NCI-H1105 (cell line): ENCODE measurements at regions not wholly inside any gene's neighbourhood (a gene's known extent, or its start where the extent isn't known, plus 50 kb on each side); places are given as distances from the start of the nearest gene placed in this dataset.

ENCODE experiments used
- DNase-seq: peaks from one replicate; lab custom pipeline; 2025; lab: John Stamatoyannopoulos, UW

DNA sequence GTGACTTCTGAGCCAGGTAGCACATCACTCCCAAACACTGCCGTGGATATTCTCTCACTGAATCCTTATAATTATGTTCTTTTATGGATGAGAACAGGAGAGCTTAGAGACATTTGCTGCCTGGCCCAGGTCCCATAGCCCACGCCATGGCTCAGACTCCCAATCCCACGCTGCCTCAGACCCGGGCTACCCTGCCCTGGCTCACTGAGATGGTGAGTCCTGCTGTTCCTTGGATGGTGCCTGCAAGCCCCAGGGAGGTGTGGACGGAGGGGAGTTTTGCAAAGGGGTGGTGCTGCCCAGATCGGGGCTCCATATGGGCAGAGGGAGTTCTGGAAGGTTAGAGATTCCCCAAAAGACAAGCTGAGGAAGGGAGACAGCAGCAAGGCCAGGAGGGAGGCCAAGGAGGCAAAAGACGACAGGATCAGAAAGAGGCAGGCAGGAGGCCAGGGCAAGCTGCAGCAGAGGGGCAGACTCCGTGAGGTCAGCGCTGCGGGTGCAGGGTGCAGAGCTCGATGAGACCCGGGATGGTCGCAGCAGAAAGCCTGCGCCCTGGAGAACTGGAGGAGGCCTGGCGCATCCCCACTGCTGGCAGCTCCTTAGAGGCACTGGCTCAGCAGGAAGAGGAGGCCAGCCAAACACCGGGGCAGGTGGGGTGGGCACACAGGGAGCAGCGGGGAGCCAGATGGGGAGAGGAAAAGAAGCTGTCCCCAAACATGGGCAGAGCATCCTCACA is 95.7 kb upstream of the ALDH1A3 start:
- no peak for DNase-seq

DNA sequence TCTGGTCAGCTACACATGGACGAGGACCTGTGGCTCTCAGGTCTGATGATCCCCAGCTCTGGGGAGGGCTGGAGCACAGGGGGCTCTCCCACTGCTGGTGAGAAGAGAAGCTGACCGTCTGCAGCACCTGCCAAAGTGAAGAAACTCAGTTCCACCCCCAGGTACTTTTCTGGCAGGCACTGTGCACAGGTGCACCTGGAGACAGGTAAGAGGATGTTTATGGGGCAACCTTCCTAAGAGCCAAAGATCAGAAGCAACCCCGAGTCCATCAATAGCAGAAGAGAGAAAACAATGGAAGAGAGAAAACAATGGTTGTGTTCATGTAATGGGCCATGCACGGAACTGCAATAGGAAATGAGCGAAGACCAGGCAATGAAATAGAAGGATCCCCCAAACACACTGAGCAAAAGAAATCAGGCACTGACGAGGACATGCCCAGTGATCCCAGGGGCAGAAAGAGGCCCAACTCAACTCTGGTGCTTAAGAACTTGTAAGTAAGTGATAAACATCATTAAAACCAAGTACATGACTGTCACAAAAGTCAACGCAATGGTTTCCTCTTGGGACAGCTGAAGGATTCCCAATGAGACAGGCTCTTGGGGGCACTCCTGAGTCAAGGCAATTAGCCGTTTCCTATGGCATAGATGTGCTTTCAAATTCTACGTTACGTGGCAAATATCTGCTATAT is 95.0 kb upstream of the ALDH1A3 start:
- no peak for DNase-seq

DNA sequence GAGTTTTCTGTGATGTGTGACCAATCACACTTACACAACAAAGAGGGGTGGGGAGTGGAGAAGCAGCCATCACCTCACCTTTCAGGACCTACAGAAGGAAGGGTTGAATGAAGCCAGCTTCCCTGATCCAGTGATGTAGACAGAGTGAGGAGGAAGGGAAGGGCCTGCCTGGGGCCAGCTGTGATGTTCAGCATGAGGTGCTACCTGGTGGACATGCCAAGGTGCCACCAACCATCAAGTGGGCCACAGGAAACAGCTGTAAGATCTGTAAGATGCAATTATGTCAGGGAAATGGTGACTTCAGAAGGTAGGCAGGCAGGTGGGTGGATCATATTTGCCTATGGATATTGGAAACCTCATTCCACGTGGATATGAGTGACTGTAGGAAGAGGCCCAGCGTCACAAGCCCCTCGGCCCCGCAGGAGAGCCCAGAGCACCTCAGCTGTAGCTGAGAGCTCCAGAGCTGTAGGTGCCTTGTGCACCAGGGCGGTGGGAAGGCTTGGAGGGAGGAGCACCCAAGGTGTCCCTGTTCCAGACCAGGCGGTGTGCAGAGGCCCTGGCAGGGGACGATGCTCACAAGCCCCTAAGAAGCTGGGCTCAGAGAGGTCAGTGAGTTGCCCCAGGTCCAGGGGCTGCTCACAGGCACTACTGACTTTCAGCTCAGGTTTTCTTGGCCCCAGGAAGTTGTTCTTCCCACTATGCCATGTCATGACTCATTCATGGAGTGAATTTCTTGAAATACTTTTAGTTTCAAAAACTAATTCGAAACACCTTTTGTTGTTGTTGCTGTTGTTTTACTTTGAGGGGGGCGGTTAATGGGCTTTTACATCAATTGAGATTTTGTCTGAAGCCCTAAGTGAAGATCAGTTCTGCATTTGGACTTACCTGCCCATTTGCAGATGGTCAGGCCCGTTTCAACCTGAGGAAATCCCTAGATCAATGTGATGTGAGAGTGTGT is 94.2 kb upstream of the ALDH1A3 start:
- DNase-seq: no peak

DNA sequence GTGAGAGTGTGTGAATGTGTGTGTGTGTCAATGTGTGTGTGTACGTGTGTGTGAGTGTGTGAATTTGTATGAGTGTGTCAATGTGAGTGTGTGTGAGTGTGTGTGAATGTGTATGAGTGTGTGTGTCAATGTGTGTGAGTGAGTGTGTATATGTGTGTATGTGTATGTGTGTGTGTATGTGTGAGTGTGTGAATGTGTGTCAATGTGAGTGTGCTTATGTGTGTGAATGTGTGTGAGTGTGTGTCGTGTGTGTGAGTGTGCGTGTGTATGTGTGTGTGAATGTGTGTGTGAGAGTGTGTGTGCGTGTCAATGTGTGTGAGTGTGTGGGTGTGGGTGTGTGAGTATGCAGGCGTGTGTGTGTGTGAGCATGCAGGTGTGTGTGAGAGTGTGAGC is 93.5 kb upstream of the ALDH1A3 start:
- DNase-seq: no peak

DNA sequence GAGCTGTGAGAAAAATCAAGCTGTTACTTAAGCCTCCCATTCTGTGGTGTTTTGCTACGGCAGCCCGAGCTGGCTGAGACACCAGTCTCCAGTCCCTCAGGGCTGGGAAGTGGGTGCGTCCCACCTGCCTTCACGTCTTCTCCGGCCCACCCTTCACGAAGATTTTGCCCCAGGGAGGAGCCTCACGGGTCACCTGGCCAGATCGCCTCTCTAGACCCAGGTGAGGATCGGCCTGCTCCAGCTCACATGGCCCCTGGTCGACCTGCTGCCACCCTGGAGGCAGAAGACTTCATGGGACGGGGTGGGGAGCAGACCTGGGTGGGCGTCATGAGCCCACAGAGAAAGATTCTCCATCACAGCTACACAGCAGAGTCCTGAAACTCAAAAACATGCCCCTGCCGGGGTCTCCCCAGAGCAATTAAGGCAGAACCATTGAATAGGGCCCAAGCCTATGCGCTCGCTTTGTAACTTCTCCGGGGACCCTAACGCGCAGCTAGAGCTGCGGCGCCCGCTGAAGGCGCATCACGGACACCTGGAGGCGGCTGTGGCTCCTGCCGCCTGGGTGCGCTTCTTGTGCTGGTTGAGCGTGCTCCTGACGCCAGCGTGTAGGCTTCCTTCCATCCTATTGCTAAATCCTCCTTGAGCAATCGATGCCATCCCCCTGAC is 92.6 kb upstream of the ALDH1A3 start:
- DNase-seq: no peak

DNA sequence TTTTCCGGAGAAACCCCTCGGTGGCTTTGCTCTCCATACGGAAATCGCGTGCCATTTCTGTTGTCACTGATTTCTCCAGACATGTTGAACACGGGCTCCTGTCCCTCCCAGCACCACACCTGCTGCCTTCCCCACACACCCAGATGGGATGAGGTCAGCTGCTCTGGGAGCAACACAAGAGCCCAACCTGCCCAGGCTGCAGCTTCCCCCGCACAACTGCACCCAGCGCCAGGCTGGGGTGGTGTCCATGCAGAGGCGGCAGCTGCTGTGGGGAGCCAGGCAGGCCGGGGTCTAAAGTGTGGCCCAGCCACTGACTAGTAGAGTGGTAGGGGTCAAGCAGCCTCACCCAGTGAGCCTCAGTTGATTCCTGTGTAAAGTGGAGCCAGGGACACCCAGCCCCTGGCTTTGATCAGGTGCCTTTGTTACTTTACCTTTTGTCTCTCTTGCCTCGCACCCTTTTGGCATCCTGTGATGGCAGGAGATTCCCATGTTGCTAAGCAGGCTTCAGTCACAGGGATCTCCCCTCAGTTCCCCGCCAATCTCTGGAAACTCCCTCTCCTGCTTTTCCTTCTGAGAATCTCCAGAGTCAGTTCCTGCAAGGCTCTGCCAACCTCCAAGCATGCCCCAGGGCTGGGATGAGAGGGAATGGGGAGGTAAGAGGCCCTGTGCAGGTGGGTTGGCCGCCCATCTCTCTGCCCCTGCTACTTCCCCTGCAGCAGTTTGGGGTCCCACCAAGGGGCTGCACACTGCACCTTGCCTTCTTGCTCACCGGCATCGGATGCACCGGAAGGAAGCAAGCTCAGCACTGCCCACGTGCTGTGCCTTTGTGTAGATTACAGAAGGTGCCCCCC is 91.8 kb upstream of the ALDH1A3 start:
- no peak for DNase-seq

DNA sequence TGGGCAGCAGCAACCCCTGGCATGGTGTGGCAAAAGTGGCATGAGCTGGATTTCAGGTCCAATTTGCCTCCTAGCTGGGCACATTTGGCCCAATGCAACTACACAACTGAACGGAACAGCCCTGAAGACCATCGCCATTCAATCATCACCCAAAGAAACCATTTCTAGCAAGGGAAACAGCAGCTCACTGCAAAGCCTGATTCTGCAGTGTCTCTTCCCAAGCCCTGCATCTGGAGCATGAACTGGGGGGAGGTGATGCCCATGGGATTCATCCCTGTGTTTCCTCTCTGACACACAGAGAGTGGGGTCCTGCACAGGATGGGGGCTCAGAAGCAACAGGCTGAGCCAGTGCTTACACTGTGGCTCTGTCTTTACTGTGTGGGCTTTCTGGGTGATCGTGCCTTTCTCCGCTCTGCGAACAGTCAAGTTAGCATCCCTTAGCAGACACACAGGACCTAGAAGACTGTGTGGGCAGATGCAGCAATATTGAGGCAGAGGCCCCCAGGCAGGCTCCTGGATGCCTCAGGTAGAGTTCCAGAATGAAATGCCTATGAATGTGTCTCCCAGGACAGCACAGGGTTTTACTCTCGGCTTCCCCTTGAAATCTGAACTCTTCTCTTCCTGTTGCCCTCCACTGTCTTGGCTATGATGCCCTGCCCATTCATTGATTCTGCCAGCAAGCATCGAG is 91.1 kb upstream of the ALDH1A3 start:
- no peak for DNase-seq

DNA sequence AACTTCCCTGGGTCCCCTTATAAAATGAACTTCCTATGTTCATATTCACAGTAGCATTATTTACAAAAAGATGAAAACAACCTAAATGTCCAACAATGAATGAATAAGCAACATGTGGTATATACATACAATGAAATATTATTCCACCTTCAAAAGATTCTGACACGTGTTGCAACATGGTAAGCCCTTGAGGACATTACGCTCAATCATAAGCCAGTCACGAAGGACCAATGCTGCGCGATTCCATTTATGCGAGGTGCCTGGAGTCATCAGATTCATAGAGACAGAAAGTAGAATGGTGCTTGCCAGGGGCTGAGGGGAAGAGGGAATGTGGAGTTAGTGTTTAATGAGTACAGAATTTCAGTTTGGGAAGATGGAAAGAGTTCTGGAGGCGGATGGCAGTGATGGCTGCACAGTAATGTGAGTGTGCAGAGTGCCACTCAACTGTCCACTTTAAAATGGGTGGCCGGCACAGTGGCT is 88.8 kb upstream of the ALDH1A3 start:
- DNase-seq: no peak

DNA sequence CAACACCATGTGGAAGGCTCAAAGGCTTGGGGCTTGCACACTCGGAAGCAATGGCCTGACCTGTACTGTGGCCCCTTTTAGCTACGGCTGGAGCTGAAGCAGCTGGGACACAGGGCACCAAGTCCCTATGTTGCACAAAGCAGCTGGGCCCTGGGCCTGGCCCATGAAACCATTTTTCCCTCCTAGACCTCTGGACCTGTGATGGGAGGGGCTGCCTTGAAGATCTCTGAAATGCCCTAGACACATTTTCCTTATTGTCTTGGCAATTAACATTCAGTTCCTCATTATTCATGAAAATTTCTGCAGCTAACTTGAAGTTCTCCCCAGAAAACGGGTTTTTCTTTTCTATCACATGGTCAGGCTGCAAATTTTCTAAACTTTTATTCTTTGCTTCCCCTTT is 85.6 kb upstream of the ALDH1A3 start:
- DNase-seq: no peak

DNA sequence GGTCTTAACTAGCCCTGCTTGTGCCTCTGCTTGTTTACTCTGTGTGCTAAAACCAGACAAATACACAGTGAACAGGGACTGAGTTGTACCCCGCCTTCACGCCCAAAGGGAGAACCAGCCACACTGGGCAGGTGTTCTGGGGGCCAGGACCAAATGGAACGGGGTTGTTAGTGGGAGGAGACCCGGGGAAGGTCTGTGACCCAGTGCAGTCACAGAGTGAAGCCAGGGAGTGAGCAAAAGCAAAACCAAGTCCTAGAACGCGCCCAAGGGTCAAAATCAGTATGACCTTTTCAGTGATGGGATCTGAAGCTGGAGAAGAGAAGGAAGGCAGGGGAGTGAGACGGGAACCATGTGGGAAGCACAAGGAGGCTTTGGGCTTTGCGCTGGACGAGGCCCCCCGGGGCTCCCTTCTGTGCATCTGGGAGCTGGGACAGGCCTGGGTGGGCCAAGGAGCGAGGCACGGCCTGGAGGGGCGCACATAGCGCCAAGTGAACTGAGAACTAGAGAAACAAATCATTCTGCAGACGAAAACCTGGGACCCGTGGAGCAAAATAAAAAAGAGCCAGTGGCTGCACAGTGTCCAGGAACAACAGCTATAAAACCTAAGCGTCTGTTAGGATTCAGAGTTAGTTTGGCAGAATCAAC is 78.3 kb upstream of the ALDH1A3 start:
- DNase-seq: no peak

DNA sequence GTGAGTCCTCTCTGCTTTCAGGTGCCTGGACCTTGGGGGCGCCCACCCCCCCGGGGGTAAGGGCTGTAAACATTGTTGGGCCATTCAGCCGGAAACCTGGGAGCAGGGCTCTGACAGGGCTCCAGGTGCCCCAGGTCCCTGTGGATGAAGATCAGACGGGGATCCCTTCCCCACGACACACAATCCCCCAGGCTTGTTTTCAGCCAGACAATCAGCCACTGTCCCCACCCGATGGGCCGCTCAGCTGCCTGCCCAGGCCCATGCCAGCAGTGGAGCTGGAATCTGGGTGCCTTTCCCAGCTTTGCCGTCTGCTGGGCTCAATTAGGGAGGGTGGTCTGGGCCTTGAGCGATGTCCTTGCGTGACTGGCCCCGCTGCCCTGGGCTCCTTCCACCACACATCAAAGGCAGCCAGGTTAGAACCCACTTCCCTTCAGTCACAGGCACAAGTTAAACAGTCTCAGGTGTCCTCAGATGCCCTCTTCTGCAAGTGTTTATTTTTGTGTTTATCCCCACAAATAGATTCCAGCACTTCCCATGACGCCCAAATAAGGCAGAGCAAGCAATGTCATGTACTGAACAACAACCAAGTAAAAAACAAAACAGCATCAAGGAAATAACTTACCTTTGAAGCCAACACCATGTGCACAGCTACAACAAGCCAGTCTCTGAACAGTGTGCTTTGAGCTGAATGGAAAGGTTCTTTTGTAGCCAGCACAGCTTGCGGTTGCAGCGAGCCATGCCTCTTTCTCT is 77.0 kb upstream of the ALDH1A3 start:
- DNase-seq: no peak

DNA sequence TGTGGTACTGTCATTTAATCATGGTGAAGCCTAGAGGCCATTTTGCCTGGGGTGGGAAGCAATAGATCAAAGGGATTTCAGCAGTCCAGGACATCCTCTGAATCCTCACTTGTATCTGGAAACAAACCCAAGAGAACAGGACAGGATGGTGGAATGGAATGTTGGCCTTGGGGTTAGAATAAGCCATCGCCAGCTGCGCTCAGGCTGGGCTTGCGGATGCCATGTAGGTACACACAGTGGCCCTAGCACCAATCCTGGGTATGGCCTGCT is 76.5 kb upstream of the ALDH1A3 start:
- DNase-seq: no peak

DNA sequence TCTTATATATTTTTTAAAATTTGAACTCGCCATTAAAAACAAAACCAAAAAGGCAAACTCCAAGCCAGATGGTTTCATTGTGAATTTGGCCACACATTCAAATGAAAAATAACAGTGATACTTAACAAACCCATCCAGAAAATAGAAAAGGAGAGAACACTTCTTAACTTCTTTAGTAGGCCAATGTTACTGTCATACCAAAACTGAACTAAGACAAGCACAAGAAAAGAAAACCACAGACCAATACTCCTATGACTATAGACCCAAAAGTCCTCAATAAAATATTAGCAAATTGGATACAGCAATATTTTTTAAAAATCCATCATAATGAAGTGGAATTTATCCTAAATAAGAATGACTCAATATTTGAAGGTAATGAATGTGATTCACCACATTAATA is 73.5 kb upstream of the ALDH1A3 start:
- DNase-seq: no peak

DNA sequence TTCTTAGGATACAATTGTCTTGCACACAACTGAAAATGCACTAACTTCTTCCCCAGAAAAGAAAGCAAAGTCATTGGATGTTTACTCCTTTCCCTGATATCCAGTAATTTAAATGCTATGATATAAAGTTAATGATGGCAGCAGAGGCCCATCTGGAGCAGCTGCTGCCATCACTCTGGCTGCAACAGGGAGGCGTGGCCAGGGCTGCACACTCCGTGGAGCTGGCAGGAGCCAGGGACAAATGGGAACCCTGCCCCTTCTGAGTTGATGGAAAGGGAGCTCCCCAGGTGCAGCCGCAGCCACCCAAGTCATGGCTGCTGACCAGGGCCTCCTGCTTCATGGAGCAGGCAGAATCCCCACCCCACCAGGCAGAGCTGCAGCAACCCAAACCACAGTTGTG is 72.6 kb upstream of the ALDH1A3 start:
- no peak for DNase-seq

DNA sequence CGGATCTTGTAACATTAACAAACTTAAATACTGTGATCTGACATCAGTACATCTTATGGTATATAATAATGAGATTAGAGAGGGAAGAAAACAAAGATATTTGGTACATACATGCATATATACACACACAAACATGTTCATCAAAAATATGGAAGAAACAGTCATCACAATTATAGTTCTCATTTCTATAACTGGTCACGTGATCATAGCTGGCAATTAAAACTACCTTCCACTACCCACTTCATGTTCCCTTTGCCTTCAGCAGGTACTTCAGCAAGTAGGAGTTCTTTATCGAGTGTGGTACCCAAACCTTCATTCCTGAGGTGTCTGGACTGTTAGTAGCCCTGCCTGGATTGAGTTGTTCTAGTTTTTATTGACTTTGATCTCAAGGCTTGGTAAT is 70.9 kb upstream of the ALDH1A3 start:
- DNase-seq: no peak

DNA sequence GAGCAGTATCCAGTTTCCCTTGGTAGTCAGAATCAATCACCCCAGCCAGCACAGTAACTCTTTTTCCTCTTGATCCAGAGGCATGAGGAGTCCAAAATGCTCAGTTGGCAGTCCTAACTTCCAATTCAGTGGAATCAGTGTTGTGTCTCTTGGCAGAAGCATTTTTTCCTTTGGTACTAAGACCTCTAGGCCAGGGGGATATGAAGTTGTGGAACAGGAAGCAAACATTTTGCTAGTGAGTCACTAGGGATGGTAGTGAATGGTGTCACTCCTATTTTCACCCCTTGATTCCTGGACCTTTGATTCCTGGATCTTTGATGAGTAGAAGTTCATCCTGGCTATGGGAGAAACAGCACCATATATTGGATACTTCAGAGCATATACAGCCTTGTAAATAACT is 70.5 kb upstream of the ALDH1A3 start:
- DNase-seq: no peak

DNA sequence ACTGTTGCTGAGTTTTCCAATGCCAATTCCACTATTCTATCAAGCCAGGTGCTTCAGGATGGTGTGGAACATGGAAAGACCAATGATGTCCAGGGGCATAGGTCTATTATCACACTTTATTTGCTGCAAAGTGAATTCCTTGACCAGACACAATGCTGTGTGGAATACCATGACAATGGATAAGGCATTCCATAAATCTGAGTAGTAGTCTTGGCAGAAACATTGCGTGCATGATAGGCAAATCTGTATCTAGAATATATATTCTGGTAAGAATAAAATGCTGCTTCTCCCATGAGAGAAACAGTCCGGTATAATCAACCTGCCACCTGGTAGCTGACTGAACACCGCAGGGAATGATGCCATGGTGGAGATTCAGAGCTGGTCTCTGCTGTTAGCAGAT is 70.0 kb upstream of the ALDH1A3 start:
- no peak for DNase-seq

DNA sequence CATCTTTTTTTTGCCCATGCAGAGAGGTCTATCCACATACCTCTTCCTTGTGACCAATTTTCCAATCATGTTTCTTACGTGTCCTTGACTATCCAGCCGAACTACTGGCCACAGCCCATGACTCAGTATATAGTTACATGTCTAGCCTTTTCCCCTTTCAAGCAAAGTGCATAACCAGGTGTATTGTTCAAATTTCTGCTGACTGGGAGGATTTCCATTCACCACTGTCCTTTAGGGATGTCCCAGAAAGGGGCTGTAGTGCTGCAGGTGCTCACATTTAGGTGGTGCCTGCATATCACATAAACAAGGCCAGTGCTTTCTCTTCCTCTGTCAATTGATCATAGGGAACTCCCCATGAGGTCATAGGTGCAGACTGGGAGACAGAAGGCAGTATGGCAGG is 69.4 kb upstream of the ALDH1A3 start:
- no peak for DNase-seq

DNA sequence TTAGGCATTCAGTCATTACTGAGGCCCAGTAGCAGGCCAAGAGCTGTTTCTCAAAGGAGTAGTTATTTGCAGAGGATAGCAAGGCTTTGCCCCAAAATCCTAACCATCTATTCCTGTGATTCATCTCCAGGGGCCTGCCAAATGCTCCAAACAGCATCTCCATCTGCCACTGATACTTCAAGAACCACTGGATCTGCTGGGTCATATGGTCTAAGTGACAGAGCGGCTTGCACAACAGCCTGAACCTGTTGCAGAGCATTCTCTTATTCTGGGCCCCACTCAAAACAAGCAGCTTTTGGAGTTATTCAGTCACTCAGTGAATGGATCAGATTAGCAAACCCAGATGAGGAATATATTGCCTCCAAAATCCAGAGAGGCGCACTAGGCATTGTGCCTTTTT is 68.8 kb upstream of the ALDH1A3 start:
- no peak for DNase-seq

DNA sequence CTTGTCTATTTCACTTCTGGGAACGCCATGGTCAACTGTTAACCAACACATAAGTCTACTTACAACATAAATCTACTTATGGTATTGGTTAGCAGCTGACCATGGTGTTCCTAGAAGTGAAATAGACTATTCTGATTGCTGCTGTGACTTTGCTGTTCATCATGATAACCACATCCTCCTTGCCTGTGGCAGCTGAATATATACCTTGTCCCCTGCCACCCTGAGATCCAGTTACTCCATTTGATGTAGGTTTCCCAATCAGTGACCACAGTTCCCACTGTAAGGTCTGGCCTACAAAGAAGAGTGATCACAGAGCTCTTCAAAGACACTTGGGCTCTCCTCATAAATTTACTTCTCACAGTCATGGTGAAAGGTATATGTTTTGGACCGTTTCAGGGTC is 66.8 kb upstream of the ALDH1A3 start:
- no peak for DNase-seq
